SU-DHL-6 (cell line): ENCODE measurements at regions not wholly inside any gene's neighbourhood (a gene's known extent, or its start where the extent isn't known, plus 50 kb on each side); places are given as distances from the start of the nearest gene placed in this dataset.
"Not testable (repeated sequence)": the region's sequence is repeated elsewhere in the genome, so short reads cannot be mapped to it uniquely, and the experiment has no call there.

Source experiments
- H2AFZ ChIP-seq: fragments of 200-600 bp; sonication (generic); 2 replicates; pipeline ENCODE4 v1.6.1; 2014; ENCODE audit warnings: low read depth, mild to moderate bottlenecking, moderate library complexity, mixed read lengths, antibody characterized with exemption, low read length; ENCODE audit not compliant: severe bottlenecking
- H3F3A ChIP-seq: fragments of 200-600 bp; shearing (Covaris generic); 2 replicates; pipeline ENCODE4 v1.6.0; 2016; ENCODE audit warnings: antibody characterized with exemption, mild to moderate bottlenecking; ENCODE audit not compliant: insufficient read depth
- H3K27ac ChIP-seq: fragments of 200-600 bp; sonication (generic); 2 replicates; pipeline ENCODE4 v1.5.1; 2016; ENCODE audit warnings: low read depth, mild to moderate bottlenecking, low read length, moderate library complexity, mixed read lengths
- H3K27me3 ChIP-seq: fragments of 200-600 bp; sonication (generic), shearing (Covaris generic); 2 replicates; pipeline ENCODE4 v1.6.0; 2014; ENCODE audit warnings: mild to moderate bottlenecking, low read length
- H3K36me3 ChIP-seq: fragments of 200-600 bp; sonication (generic); 2 replicates; pipeline ENCODE4 v1.6.1; 2014; ENCODE audit warnings: mild to moderate bottlenecking, low read length, mixed read lengths
- H3K4me2 ChIP-seq: fragments of 300-600, 200-600 bp; shearing (Covaris generic), sonication (generic); 2 replicates; pipeline ENCODE4 v1.6.0; 2014; ENCODE audit warnings: low read length, low read depth, mild to moderate bottlenecking; ENCODE audit not compliant: poor library complexity, severe bottlenecking
- H3K4me3 ChIP-seq: fragments of 200-600 bp; sonication (generic); 2 replicates; pipeline ENCODE4 v1.5.1; 2014; ENCODE audit warnings: antibody characterized with exemption, low read length, mild to moderate bottlenecking, mixed read lengths; ENCODE audit not compliant: insufficient read depth, poor library complexity, severe bottlenecking
- H3K79me2 ChIP-seq: fragments of 200-600 bp; sonication (generic); 2 replicates; pipeline ENCODE4 v1.6.1; 2014; ENCODE audit warnings: mild to moderate bottlenecking, low read length, moderate library complexity; ENCODE audit not compliant: insufficient read depth
- H3K9ac ChIP-seq: fragments of 200-600 bp; sonication (generic); 2 replicates; pipeline ENCODE4 v1.7.0; 2014; ENCODE audit warnings: mild to moderate bottlenecking, low read length
- H3K9me2 ChIP-seq: fragments of 200-600 bp; sonication (generic); replicated peaks from 2 replicates; pipeline ENCODE4 v1.6.1; 2014; ENCODE audit warnings: low read length; ENCODE audit not compliant: insufficient read depth
- H3K9me3 ChIP-seq: fragments of 200-600 bp; sonication (generic); 2 replicates; pipeline ENCODE4 v1.6.1; 2014; ENCODE audit warnings: low read length, mixed read lengths; ENCODE audit not compliant: insufficient read depth
- H4K20me1 ChIP-seq: fragments of 200-600 bp; sonication (generic); 2 replicates; pipeline ENCODE4 v1.6.1; 2014; ENCODE audit warnings: low read depth, mild to moderate bottlenecking, antibody characterized with exemption, low read length, moderate library complexity, mixed read lengths
- CTCF ChIP-seq: fragments of 200-600 bp; sonication (generic); IDR thresholded peaks from one replicate; pipeline ENCODE4 v1.5.1; 2017; ENCODE audit warnings: antibody characterized with exemption, mild to moderate bottlenecking, low read length, moderate library complexity; ENCODE audit not compliant: insufficient read depth, poor library complexity, severe bottlenecking
- EZH2phosphoT487 ChIP-seq: fragments of 200-600 bp; sonication (generic), shearing (Covaris generic); conservative IDR thresholded peaks from 2 replicates; pipeline ENCODE4 v1.6.1; 2018; ENCODE audit warnings: mild to moderate bottlenecking, antibody characterized with exemption, low read length, moderate library complexity, mixed read lengths

- Histone ChIP-seq H3K9me3 (no peaks in the 10 kb centered on the region), H3K79me2 (no peaks in the 10 kb centered on the region), H4K20me1 (no peaks in the 10 kb centered on the region), H2AFZ (no peak overlapping the region), H3F3A (no peaks in the 10 kb centered on the region), H3K36me3 (no peaks in the 10 kb centered on the region), H3K27me3 (no peaks in the 10 kb centered on the region), H3K4me2 (no peak overlapping the region), H3K4me3 (no peak overlapping the region), H3K27ac (no peak overlapping the region), H3K9me2 (no peaks in the 10 kb centered on the region), H3K9ac (no peak overlapping the region)
- no peak for TF ChIP-seq EZH2phosphoT487
- TF ChIP-seq CTCF, result no peak
These were observed 411.1 kb upstream of the NUDT12 start for GRCh38 chr5:103973669-103974068.

- not testable (repeated sequence) for H3K4me3 ChIP-seq, H3K9me3 ChIP-seq, H3K79me2 ChIP-seq, H3K27ac ChIP-seq, H3F3A ChIP-seq, H3K27me3 ChIP-seq, H3K36me3 ChIP-seq, H4K20me1 ChIP-seq, H3K9me2 ChIP-seq, H3K9ac ChIP-seq, H3K4me2 ChIP-seq, H2AFZ ChIP-seq
These were observed 403.7 kb upstream of the NUDT12 start for GRCh38 chr5:103966295-103966694.

GRCh38 chr5:103962023-103962422 is 399.4 kb upstream of the NUDT12 start:
- Histone ChIP-seq H3K36me3 (no peaks in the 10 kb centered on the region), H4K20me1 (no peaks in the 10 kb centered on the region), H3K27me3 (no peaks in the 10 kb centered on the region), H3K9ac (no peak overlapping the region), H3K4me2 (no peak overlapping the region), H3K9me2 (no peaks in the 10 kb centered on the region), H3K27ac (no peak overlapping the region), H3K79me2 (no peaks in the 10 kb centered on the region), H3F3A (no peaks in the 10 kb centered on the region), H3K9me3 (no peaks in the 10 kb centered on the region), H3K4me3 (no peak overlapping the region), H2AFZ (no peak overlapping the region)
- TF ChIP-seq EZH2phosphoT487 (no peak), CTCF (no peak)

- H3K27me3 ChIP-seq, result no peaks in the 10 kb centered on the region
- H3K4me3 ChIP-seq, result no peak overlapping the region
- no peaks in the 10 kb centered on the region for H3K9me2 ChIP-seq
- H4K20me1 ChIP-seq, result no peaks in the 10 kb centered on the region
- no peak overlapping the region for H3K27ac ChIP-seq
- H3K36me3 ChIP-seq, result no peaks in the 10 kb centered on the region
- H3K79me2 ChIP-seq, result no peaks in the 10 kb centered on the region
- H3K9ac ChIP-seq, result no peak overlapping the region
- no peaks in the 10 kb centered on the region for H3K9me3 ChIP-seq
- H3F3A ChIP-seq, result no peaks in the 10 kb centered on the region
- TF ChIP-seq CTCF, result no peak
- no peak for TF ChIP-seq EZH2phosphoT487
- H2AFZ ChIP-seq, result no peak overlapping the region
- H3K4me2 ChIP-seq, result no peak overlapping the region
These were observed 391.2 kb upstream of the NUDT12 start for GRCh38 chr5:103953601-103954382.
